GM18909 (cell line): ENCODE measurements at regions not wholly inside any gene's neighbourhood (a gene's known extent, or its start where the extent isn't known, plus 50 kb on each side); places are given as distances from the start of the nearest gene placed in this dataset.

Experiments used
- ATAC-seq: cut with Tn5 transposase; IDR thresholded peaks from one replicate; pipeline ENCODE4 v1.9.1; 2021; ENCODE audit warnings: mild to moderate bottlenecking; ENCODE audit not compliant: unreplicated experiment, poor library complexity

DNA sequence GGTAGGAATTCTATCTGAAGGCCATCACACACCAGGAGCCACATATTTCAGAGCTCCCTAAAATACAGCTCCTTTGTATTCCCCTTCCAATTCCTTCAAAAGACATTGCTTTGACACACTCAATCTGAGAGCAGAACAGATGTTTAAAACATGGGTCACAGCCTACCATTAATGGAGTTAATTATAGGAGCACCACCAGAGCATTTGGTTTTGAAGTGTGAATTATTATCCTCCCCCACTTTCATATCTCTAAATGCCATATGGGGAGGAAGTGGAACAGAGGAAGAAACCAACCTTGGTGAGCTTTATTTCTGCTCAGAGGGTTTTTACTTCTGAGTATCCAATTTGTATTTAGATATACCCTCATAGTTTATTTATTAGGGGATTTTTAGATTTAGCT, 50.7 kb upstream of the TNFRSF21 start:
- peak; percentile 67 for ATAC-seq

- ATAC-seq: no peak
These were observed 53.3 kb upstream of the TNFRSF21 start for GRCh38 chr6:47362857-47363461.

- no peak for ATAC-seq
These were observed 54.0 kb upstream of the TNFRSF21 start for GRCh38 chr6:47363736-47364135.

DNA sequence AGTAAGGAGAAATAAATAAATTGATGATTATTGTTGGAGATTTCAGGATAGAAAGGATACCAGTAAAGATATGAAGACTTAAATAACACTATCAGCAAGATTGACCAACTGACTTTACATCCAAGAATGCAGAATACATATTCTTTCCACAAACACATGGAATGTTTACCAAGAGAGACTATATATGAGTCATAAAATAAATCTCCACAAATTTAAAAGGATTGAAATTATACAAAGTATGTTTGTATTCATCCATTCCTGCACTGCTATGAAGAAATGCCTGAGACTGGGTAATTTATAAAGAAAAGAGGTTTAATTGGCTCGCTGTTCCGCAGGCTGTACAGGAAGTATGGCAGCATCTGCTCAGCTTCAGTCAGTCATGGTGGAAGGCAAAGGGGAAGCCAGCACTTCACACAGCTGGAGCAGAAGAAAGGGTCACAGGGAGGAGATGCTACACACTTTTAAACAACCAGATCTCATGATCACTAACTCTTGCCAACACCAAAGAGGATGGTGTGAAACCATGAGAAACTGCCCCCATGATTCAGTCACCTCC, 56.7 kb upstream of the TNFRSF21 start:
- no peak for ATAC-seq

GRCh38 chr6:47371139-47371869, 61.6 kb upstream of the TNFRSF21 start:
- no peak for ATAC-seq

DNA sequence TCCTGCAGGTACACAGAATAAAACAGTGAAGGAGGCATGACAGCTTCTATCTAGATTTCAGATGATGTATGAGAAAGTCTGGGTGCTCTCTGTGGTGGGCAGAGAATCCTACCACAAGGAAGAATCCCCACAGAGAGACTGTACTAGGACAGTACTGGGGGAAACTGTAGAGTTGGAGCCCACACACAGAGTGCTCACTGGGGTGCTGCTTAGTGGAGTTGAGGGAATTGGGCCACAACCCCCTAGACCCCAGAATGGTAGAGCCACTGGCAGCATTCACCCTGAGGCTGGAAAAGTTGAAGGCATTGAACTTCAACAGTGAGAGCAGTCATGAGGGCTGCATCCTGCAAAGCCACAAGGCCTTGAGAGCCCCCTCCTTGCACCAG, 62.2 kb upstream of the TNFRSF21 start:
- no peak for ATAC-seq

DNA sequence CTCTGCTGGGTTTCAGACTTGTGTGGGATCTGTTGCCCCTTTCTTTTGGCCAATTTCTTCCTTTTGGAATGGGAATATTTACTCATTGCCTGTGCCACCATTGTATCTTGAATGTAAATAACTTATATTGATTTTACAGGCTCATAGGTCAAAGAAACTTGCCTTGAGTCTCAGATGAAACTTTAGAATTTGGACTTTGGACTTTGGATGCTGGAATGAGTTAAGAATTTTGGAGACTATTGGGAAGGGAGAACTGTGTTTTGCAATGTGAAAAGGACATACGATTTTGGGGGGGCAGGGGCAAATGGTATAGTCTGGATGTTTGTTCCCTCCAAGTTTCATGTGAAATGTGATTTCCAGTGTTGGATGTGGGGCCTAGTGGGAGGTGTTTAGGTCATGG, 62.6 kb upstream of the TNFRSF21 start:
- no peak for ATAC-seq

GRCh38 chr6:47375426-47375825, 65.7 kb upstream of the TNFRSF21 start:
- no peak for ATAC-seq

DNA sequence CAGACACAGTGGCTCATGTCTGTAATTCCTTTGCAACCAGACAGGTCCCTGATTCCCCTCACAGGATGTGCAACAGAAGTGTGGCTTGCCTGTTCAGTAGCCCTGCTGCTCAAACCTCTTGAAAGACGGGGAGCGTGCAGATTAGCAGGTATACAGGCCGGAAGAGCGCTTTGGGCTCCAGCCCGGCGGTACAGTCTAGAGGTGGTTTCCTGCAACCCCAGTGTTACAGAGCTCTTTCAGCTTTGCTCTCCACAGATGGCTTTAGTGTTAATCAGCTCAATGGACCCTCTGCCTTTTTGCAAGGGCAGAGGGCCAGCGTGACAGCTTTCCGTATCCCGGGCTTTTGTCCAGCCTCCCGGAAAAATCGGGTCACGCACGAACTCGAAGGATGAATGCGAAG, 67.2 kb upstream of the TNFRSF21 start:
- ATAC-seq: peak; percentile 79

DNA sequence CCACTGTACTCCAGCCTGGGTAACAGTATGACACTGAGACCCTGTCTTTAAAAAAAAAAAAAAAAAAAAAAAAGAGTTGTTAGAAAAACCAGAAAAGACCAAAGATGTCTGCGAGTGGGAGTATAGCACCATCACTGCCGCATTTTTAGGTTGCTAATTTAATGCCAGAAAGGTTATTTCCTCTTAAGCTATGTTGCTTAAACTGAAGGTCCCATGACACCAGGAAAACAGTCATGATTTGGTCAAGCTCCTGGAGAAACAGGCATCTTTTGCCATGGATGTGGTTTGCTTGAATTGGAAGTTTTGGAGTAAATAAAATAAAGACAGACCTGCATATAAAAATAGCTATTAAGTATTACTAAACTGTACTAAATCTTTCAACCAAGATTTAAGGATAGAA, 68.3 kb upstream of the TNFRSF21 start:
- no peak for ATAC-seq

GRCh38 chr6:47379328-47379727, 69.6 kb upstream of the TNFRSF21 start:
- ATAC-seq: no peak

DNA sequence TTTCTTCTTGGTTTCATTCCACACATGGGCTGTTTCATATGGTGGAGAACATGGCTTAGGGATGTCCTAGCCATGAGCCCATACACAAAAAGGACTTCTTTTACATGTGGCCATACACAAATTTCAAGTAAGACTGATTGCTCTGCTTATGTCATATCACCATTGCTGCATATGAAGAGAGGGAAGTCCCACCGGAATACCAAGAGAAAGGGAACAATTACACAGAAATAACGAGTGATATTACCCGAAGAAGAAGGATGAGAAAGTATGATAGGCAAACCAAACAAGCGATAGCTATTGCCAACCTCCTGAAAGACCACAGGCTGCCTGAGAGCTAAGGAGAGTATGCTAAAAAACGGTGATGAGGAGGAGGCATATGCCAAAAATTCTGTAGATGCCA, 70.5 kb upstream of the TNFRSF21 start:
- ATAC-seq: no peak

DNA sequence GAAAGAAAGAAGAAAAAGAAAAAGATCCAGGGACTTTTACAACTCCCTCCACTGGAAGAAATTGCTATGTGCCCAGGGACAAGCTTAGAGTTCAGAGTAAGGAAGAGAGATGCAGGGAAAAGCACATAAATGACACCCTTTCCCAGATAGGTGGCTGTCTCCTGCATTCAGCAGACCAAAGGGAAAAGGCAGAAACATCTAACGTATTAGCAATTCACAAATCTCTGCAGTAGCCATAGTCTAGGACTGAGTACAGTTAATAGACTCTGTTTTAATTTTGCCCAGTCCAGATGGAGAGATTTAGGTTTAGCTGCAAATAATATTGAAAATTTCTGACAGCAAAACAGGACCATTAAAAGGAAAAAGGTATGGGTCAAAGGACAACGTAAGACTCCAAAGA, 71.3 kb upstream of the TNFRSF21 start:
- no peak for ATAC-seq

DNA sequence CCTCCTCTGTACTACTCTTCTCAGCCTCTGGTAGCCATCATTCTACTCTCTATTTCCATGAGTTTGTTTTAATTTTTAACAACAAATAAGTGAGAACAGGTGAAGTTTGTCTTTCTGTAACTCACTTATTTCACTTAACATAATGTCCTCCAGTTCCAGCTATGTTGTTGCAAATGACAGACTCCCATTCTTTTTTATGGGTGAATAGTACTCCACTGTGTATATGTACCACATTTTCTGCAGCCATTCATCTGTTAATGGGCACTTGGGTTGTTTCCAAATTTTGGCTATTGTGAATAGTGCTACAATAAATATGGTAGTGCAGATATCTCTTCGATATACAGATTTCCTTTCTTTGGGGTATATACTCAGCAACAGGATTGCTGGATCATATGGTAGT, 73.7 kb upstream of the TNFRSF21 start:
- ATAC-seq: no peak

GRCh38 chr6:47391675-47392074, 82.0 kb upstream of the TNFRSF21 start:
- ATAC-seq: no peak

- no peak for ATAC-seq
These were observed 82.5 kb upstream of the TNFRSF21 start for GRCh38 chr6:47392251-47392650.

GRCh38 chr6:47396401-47397069, 81.1 kb upstream of the CD2AP start:
- ATAC-seq: no peak

GRCh38 chr6:47400581-47400980, 77.0 kb upstream of the CD2AP start:
- ATAC-seq: no peak

GRCh38 chr6:47402081-47402480, 75.5 kb upstream of the CD2AP start:
- no peak for ATAC-seq

DNA sequence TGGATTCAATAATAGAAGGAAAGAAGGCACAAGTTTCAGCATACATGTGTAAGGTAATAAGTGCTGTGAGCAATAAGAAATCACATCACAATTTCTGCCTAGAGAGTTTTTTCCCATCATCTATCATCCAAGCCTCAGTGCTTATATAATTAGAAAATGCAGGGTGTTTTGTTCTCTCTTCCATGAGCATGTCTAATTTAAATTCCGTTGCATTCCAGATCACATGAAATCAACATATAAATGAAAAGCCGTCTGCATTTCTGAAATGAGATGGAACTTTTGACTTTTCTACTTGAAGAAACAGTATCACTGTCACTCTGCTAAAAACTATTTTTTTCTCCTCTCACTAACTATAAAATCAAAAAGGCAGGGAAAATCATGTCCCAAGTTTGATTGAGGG, 74.5 kb upstream of the CD2AP start:
- ATAC-seq: no peak

DNA sequence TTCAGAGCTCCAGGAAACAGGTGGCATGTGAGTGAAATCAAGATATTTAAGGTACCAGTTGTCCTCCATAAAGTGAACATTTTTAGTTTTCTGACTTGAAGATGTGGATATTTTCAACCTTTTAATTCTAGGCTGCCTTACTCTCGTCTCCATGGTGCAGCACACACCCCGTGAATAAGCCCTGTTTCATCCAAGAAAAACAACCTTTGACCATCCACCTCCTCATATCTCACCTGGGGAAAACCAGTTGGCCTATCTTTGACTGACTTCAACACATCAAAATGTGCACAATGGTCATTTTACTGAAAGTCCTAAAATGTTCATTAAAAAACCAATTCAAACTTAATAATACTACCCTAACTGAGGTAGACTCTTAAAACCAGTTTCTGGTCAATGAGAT, 73.8 kb upstream of the CD2AP start:
- ATAC-seq: no peak
